ENCODE measurements at regions not wholly inside any gene's neighbourhood (a gene's known extent, or its start where the extent isn't known, plus 50 kb on each side); places are given as distances from the start of the nearest gene placed in this dataset.

- POLR2A ChIA-PET, result no interaction called here
- DNase-seq (ENCODE audit: extremely low spot score), result no peak
- CTCF ChIA-PET, result no interaction called here
- TF ChIP-seq CTCF (IDR thresholded peaks at IDR 0.05; ENCODE audit: control extremely low read depth, extremely low read depth, low read depth, missing control alignments), result no peak
Measured at GRCh38 chr4:83846193-83846830, 310.4 kb downstream of the GPAT3 start.

- ChIA-PET POLR2A (no interaction called here), CTCF (interaction anchor here (0.8 to 1.3 kb wide), 2 partner anchors 8 to 11 kb away, joined by 3 read pairs; no protein-coding TSS in a partner anchor)
- DNase-seq (ENCODE audit: extremely low spot score), result no peak
- TF ChIP-seq CTCF (IDR thresholded peaks at IDR 0.05; ENCODE audit: control extremely low read depth, extremely low read depth, low read depth, missing control alignments), result no peak
Measured at GRCh38 chr4:83839615-83840014, 303.7 kb downstream of the GPAT3 start.

GRCh38 chr4:83837614-83838308 lies 301.9 kb downstream of the GPAT3 start:
- no peak for DNase-seq (ENCODE audit: extremely low spot score)
- CTCF ChIA-PET, result no interaction called here
- no peak for TF ChIP-seq CTCF (IDR thresholded peaks at IDR 0.05; ENCODE audit: control extremely low read depth, extremely low read depth, low read depth, missing control alignments)
- POLR2A ChIA-PET, result no interaction called here

GRCh38 chr4:83833920-83834319 lies 298.0 kb downstream of the GPAT3 start:
- no peak for DNase-seq (ENCODE audit: extremely low spot score)
- CTCF ChIA-PET, result no interaction called here
- TF ChIP-seq CTCF (IDR thresholded peaks at IDR 0.05; ENCODE audit: control extremely low read depth, extremely low read depth, low read depth, missing control alignments), result no peak
- POLR2A ChIA-PET, result no interaction called here

GRCh38 chr4:83832110-83832825 lies 296.4 kb downstream of the GPAT3 start:
- no peak for TF ChIP-seq CTCF (IDR thresholded peaks at IDR 0.05; ENCODE audit: control extremely low read depth, extremely low read depth, low read depth, missing control alignments)
- DNase-seq (ENCODE audit: extremely low spot score), result no peak
- CTCF ChIA-PET, result interaction anchor here (0.9 kb wide), 1 partner anchor 13 kb away, joined by 3 read pairs; no protein-coding TSS in a partner anchor
- POLR2A ChIA-PET, result no interaction called here

GRCh38 chr4:83831588-83831987 lies 295.7 kb downstream of the GPAT3 start:
- ChIA-PET POLR2A (no interaction called here), CTCF (interaction anchor here (0.6 to 1.8 kb wide), 5 partner anchors 8 to 15 kb away, joined by 3 to 12 read pairs (median 3); no protein-coding TSS in a partner anchor)
- no peak for TF ChIP-seq CTCF (IDR thresholded peaks at IDR 0.05; ENCODE audit: control extremely low read depth, extremely low read depth, low read depth, missing control alignments)
- no peak for DNase-seq (ENCODE audit: extremely low spot score)
